Hepatic stellate cell (primary cell): ENCODE measurements at regions not wholly inside any gene's neighbourhood (a gene's known extent, or its start where the extent isn't known, plus 50 kb on each side); places are given as distances from the start of the nearest gene placed in this dataset.
"Not testable (repeated sequence)": the region's sequence is repeated elsewhere in the genome, so short reads cannot be mapped to it uniquely, and the experiment has no call there.

Experiments used
- DNase-seq: peaks from one replicate; pipeline ENCODE4 v3.0.0; 2011; ENCODE audit warnings: low spot score

GRCh38 chr9:27673641-27674040, 100.4 kb upstream of the C9orf72 start:
- no peak for DNase-seq

GRCh38 chr9:27675354-27675753, 102.1 kb upstream of the C9orf72 start:
- no peak for DNase-seq

GRCh38 chr9:27676827-27677226, 103.5 kb upstream of the C9orf72 start:
- no peak for DNase-seq

GRCh38 chr9:27679338-27679737, 106.1 kb upstream of the C9orf72 start:
- DNase-seq, result no peak

GRCh38 chr9:27683181-27683580, 109.9 kb upstream of the C9orf72 start:
- no peak for DNase-seq

- DNase-seq, result no peak
These were observed 115.7 kb upstream of the C9orf72 start for GRCh38 chr9:27688954-27689353.

- not testable (repeated sequence) for DNase-seq
These were observed 117.5 kb upstream of the C9orf72 start for GRCh38 chr9:27690816-27691215.

GRCh38 chr9:27699621-27700020, 126.3 kb upstream of the C9orf72 start:
- no peak for DNase-seq

- DNase-seq, result no peak
These were observed 127.7 kb upstream of the C9orf72 start for GRCh38 chr9:27701016-27701415.

- no peak for DNase-seq
These were observed 128.3 kb upstream of the C9orf72 start for GRCh38 chr9:27701587-27701986.

- DNase-seq, result no peak
These were observed 130.1 kb upstream of the C9orf72 start for GRCh38 chr9:27703216-27703980.

- DNase-seq, result no peak
These were observed 138.0 kb upstream of the C9orf72 start for GRCh38 chr9:27711241-27711640.

GRCh38 chr9:27712806-27713205, 139.5 kb upstream of the C9orf72 start:
- no peak for DNase-seq

- no peak for DNase-seq
These were observed 141.1 kb upstream of the C9orf72 start for GRCh38 chr9:27714388-27714787.

GRCh38 chr9:27715651-27716050, 142.4 kb upstream of the C9orf72 start:
- no peak for DNase-seq

- no peak for DNase-seq
These were observed 144.7 kb upstream of the C9orf72 start for GRCh38 chr9:27717991-27718390.

GRCh38 chr9:27719711-27720110, 146.4 kb upstream of the C9orf72 start:
- no peak for DNase-seq

- DNase-seq, result no peak
These were observed 149.6 kb upstream of the C9orf72 start for GRCh38 chr9:27722866-27723265.

- DNase-seq, result peak; percentile 2
These were observed 153.2 kb upstream of the C9orf72 start for GRCh38 chr9:27726244-27727081.

- no peak for DNase-seq
These were observed 159.2 kb upstream of the C9orf72 start for GRCh38 chr9:27732494-27732893.

- DNase-seq, result no peak
These were observed 170.2 kb upstream of the C9orf72 start for GRCh38 chr9:27743490-27743889.

- no peak for DNase-seq
These were observed 174.2 kb upstream of the C9orf72 start for GRCh38 chr9:27747450-27747849.

- DNase-seq, result no peak
These were observed 176.6 kb upstream of the C9orf72 start for GRCh38 chr9:27749838-27750237.
